NT2/D1 (cell line): ENCODE measurements at regions not wholly inside any gene's neighbourhood (a gene's known extent, or its start where the extent isn't known, plus 50 kb on each side); places are given as distances from the start of the nearest gene placed in this dataset.
"Not testable (repeated sequence)": the region's sequence is repeated elsewhere in the genome, so short reads cannot be mapped to it uniquely, and the experiment has no call there.

ENCODE experiments used
- DNase-seq: peaks from one replicate; pipeline ENCODE4 v3.0.0-alpha.2; 2011; ENCODE audit warnings: low read depth, low spot score
- H3K27me3 ChIP-seq: 2 replicates; pipeline ENCODE4 v1.6.0; 2011; ENCODE audit warnings: mild to moderate bottlenecking; ENCODE audit not compliant: insufficient read length, insufficient read depth
- H3K36me3 ChIP-seq: 2 replicates; pipeline ENCODE4 v1.6.1; 2011; ENCODE audit warnings: mild to moderate bottlenecking, low read length, mixed read lengths; ENCODE audit not compliant: insufficient read depth, insufficient read length
- H3K4me1 ChIP-seq: 2 replicates; pipeline ENCODE4 v1.5.1; 2011; ENCODE audit not compliant: insufficient read depth, insufficient read length
- H3K4me3 ChIP-seq: 2 replicates; pipeline ENCODE4 v1.5.1; 2011; ENCODE audit warnings: low read depth; ENCODE audit not compliant: insufficient read length
- H3K9ac ChIP-seq: 2 replicates; pipeline ENCODE4 v1.6.0; 2011; ENCODE audit warnings: low read depth; ENCODE audit not compliant: insufficient read length
- H3K9me3 ChIP-seq: 2 replicates; pipeline ENCODE4 v1.5.1; 2011; ENCODE audit warnings: mild to moderate bottlenecking, low read length; ENCODE audit not compliant: insufficient read depth
- SUZ12 ChIP-seq: IDR thresholded peaks from 2 replicates; pipeline ENCODE4 v1.6.1; 2011; ENCODE audit not compliant: insufficient read length, insufficient read depth; ENCODE audit errors: extremely low read depth
- YY1 ChIP-seq: IDR thresholded peaks from 2 replicates; pipeline ENCODE4 v1.6.1; 2011; ENCODE audit not compliant: insufficient read length, insufficient read depth
- ZNF274 ChIP-seq: IDR thresholded peaks from 2 replicates; pipeline ENCODE4 v1.6.1; 2011; ENCODE audit warnings: mild to moderate bottlenecking, low read depth, low read length

DNA sequence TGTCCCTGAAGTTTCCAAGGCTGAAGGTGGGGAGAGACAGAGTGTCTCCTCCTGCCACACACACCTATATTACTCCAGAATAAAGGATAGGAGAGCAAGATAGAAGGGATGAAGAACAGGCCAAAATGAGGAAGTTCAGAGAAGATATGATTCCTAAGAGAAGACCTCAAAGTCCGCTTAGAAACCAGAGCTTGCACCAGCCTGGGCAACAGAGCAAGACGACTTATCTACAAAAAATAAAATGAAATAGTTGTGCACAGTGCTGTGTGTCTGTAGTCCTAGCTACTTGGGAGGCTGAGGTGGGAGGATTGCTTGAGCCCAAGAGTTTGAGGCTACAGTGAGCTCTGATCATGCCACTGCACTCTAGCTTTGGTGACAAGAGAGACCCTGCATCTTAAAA is 128.2 kb downstream of the HS3ST3B1 start:
- DNase-seq = no peak
- Histone ChIP-seq H3K4me1 (no peaks in the 10 kb centered on the region), H3K36me3 (no peaks in the 10 kb centered on the region), H3K27me3 (no peaks in the 10 kb centered on the region), H3K9me3 (no peaks in the 10 kb centered on the region), H3K4me3 (no peak overlapping the region), H3K9ac (no peak overlapping the region)
- TF ChIP-seq ZNF274 (no peak), YY1 (no peak), SUZ12 (no peak)

DNA sequence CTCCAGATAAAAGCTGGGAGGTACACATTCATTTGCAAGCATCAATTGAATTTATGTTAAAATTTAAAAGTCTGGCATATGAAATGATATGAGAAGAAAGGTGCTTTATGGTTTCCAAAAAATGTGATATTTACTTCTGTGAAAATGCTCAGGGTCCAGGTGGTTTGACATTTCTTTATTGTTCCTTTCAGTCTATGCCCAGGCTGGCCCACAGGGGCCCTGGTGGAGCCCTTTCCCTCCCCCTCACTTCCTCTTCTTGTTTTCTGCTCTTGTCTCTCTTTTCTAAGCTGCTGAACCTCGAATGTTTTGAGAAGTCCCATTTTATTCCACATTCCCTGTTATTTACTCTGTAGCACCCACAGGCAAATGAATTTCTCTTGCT is 127.8 kb downstream of the HS3ST3B1 start:
- no peaks in the 10 kb centered on the region for H3K4me1 ChIP-seq
- H3K9me3 ChIP-seq = no peaks in the 10 kb centered on the region
- H3K4me3 ChIP-seq = no peak overlapping the region
- H3K27me3 ChIP-seq = no peaks in the 10 kb centered on the region
- TF ChIP-seq SUZ12 (no peak), ZNF274 (no peak), YY1 (no peak)
- H3K36me3 ChIP-seq = no peaks in the 10 kb centered on the region
- no peak overlapping the region for H3K9ac ChIP-seq
- no peak for DNase-seq

DNA sequence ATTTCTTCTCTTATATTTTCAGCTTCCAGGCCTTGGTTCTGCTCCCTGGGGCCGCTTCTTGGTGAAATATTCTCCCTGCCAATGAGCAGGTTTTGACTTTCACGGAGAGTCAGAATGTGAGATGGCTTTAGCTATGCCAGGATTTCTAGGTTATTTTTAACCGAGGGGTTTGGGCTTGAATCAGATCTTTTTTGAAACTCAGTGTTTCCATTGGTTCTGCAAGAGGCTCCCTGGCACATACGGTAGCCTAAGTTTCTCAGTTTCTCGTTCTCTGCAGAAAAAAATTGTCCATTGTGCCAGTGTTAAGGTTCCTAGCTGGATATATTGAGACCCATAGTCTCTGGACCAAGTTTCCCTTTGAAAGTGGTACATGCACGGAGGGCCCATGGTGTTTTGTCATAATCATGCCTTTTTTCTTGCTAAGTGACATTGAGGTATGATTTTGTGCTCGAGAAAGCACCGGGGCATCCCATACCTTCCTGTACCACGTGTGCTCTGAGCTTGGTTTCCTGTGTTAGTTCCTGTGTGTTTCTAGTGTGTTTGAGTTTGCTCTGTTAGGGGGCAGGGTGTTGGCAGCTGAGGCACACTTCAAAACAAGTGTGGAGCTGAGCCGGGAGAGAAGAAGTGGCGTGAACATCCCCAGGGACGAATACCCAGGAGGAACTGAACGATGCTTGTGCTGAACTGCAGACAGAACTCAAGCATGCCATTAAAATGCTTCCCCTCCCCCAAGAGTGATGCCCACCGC is 127.2 kb downstream of the HS3ST3B1 start:
- H3K27me3 ChIP-seq = no peaks in the 10 kb centered on the region
- no peak for TF ChIP-seq YY1
- no peak for TF ChIP-seq ZNF274
- no peak for DNase-seq
- H3K36me3 ChIP-seq = no peaks in the 10 kb centered on the region
- H3K9ac ChIP-seq = no peak overlapping the region
- no peak overlapping the region for H3K4me3 ChIP-seq
- H3K4me1 ChIP-seq = no peaks in the 10 kb centered on the region
- no peaks in the 10 kb centered on the region for H3K9me3 ChIP-seq

DNA sequence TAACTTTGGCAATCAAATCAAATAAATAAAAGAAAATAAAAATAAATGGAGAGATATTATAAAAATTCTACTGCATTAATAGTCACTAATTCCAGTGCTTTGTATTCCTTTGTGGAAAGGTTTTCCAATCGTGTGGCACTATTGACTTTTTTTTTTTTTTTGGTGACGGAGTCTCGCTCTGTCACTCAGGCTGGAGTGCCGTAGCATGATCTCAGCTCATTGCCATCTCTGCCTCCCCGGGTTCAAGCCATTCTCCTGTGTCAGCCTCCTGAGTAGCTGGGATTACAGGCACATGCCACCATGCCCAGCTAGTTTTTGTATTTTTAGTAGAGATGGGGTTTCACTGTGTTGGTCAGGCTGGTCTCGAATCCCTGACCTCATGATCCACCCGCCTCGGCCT is 122.3 kb downstream of the HS3ST3B1 start:
- not testable (repeated sequence) for DNase-seq, H3K27me3 ChIP-seq, H3K9me3 ChIP-seq, H3K9ac ChIP-seq, H3K4me1 ChIP-seq, H3K4me3 ChIP-seq, H3K36me3 ChIP-seq

DNA sequence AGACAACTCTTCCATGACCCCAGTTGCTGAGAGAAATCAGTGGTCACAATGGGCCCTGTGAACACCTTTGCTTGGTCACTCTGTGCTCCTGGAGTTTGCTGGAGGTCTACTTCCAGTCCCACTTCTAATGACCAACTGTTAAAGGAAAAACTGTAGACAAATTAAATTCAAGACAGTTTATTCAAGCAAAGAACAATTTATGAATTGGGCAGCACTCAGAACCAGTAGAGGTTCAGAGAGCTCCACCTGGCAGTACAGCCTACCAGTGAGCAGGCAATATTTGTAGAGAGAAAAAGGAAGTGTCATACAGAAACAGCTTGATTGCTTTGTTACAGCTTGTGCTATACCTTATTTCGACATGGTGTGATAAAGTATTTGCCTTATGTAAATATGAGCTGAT is 116.5 kb downstream of the HS3ST3B1 start:
- H3K9ac ChIP-seq = no peak overlapping the region
- no peak overlapping the region for H3K4me3 ChIP-seq
- H3K9me3 ChIP-seq = no peaks in the 10 kb centered on the region; the same call in 1 of the 2 replicates
- no peaks in the 10 kb centered on the region for H3K27me3 ChIP-seq
- DNase-seq = no peak
- H3K36me3 ChIP-seq = no peaks in the 10 kb centered on the region
- H3K4me1 ChIP-seq = no peaks in the 10 kb centered on the region
- TF ChIP-seq SUZ12 (no peak), ZNF274 (no peak), YY1 (no peak)

DNA sequence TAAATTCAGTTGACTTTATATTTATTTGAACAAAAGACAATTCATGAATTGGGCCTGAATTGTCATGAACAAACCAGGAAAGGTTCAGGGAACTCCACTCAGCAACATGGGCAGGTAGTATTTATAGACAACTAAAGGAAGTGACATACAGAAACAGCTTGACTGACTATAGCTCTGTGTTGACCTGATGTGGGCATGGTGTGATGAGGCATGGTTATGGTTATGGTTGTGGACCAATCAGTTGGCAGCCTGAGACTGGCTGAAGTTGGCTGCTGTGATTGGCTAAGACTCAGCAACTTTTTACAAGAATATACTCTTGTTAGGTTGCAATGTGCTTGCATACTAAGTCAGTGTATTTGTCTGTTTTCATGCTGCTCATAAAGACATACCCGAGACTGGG is 108.4 kb downstream of the HS3ST3B1 start:
- Histone ChIP-seq H3K9me3 (no peaks in the 10 kb centered on the region; the same call in 1 of the 2 replicates), H3K9ac (no peak overlapping the region), H3K27me3 (no peaks in the 10 kb centered on the region), H3K4me1 (no peaks in the 10 kb centered on the region), H3K36me3 (no peaks in the 10 kb centered on the region), H3K4me3 (no peak overlapping the region)
- TF ChIP-seq SUZ12 = no peak
- TF ChIP-seq ZNF274 = no peak
- TF ChIP-seq YY1 = no peak
- DNase-seq = no peak

DNA sequence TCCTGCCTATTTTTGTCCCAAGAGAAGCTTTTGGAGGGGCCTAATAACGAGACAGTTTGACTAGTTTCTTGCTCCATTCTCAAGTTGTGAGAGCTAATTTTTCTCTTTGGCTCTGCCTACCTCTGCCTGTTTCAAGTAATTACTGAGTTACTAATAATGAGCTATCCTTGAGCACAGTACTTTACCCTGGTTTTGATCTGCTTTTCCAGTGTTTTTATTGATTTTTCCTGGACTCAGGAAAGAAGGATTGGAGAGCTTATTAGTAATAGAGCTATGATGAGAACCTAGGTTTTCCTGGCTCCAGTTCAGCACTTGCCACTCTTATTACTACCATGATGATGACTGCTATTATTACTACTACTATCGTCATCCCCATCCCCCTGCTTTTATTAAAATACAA is 106.7 kb downstream of the HS3ST3B1 start:
- H3K4me1 ChIP-seq = peaks cover 2% of the 10 kb centered on the region
- no peaks in the 10 kb centered on the region for H3K36me3 ChIP-seq
- DNase-seq = no peak
- peaks cover 14% of the 10 kb centered on the region; the same call in 1 of the 2 replicates for H3K9me3 ChIP-seq
- TF ChIP-seq ZNF274 (no peak), SUZ12 (no peak), YY1 (no peak)
- H3K27me3 ChIP-seq = no peaks in the 10 kb centered on the region
- H3K9ac ChIP-seq = no peak overlapping the region
- H3K4me3 ChIP-seq = no peak overlapping the region

DNA sequence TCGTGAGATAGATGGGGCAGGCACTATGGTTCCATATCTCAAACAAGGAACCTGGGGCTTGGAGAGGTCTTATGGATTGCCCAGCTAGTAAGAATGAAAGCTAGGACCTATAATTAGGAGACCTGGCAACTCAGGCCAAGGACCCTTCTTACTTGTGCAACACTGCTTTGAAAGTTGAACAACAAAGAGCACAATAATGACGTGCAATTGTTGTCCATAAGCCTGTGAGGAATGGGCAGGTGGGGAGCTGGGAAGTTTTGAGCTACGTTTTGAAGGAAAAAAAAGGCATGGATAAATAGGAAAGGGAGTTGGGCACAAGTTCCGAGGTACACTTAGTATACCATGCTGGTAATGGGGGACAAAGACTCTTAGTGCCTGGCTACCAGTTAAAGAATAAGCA is 104.3 kb downstream of the HS3ST3B1 start:
- H3K4me1 ChIP-seq = peaks cover 2% of the 10 kb centered on the region

More for the DNA sequence above, 104.3 kb downstream of the HS3ST3B1 start:
- H3K9ac ChIP-seq = no peak overlapping the region
- no peak for TF ChIP-seq ZNF274
- TF ChIP-seq YY1 = no peak
- no peak for TF ChIP-seq SUZ12
- no peak overlapping the region for H3K4me3 ChIP-seq
- H3K9me3 ChIP-seq = peaks cover 21% of the 10 kb centered on the region; the same call in 1 of the 2 replicates
- DNase-seq = no peak
- no peaks in the 10 kb centered on the region for H3K27me3 ChIP-seq
- H3K36me3 ChIP-seq = no peaks in the 10 kb centered on the region
